GM19395 (cell line): ENCODE measurements at regions not wholly inside any gene's neighbourhood (a gene's known extent, or its start where the extent isn't known, plus 50 kb on each side); places are given as distances from the start of the nearest gene placed in this dataset.
"Not testable (repeated sequence)": the region's sequence is repeated elsewhere in the genome, so short reads cannot be mapped to it uniquely, and the experiment has no call there.

ENCODE experiments used
- ATAC-seq: cut with Tn5 transposase; IDR thresholded peaks from one replicate; pipeline ENCODE4 v1.9.1; 2021; ENCODE audit warnings: mild to moderate bottlenecking, moderate library complexity; ENCODE audit not compliant: unreplicated experiment

- ATAC-seq = no peak
Measured at GRCh38 chr10:86579883-86580520, 58.4 kb upstream of the WAPL start.

GRCh38 chr10:86580521-86580891 is 58.9 kb upstream of the WAPL start:
- no peak for ATAC-seq

- ATAC-seq = peak; percentile 66
Measured at GRCh38 chr10:86583983-86584382, 62.4 kb upstream of the WAPL start.

- ATAC-seq = peak; percentile 96
Measured at GRCh38 chr10:86585037-86585929, 63.7 kb upstream of the WAPL start.

- ATAC-seq = no peak
Measured at GRCh38 chr10:86586516-86586915, 64.9 kb upstream of the WAPL start.

GRCh38 chr10:86588781-86589180 is 65.6 kb upstream of the OPN4 start:
- not testable (repeated sequence) for ATAC-seq

GRCh38 chr10:86591436-86591835 is 62.9 kb upstream of the OPN4 start:
- ATAC-seq = no peak

- ATAC-seq = no peak
Measured at GRCh38 chr10:86592413-86592812, 61.9 kb upstream of the OPN4 start.

- no peak for ATAC-seq
Measured at GRCh38 chr10:86594535-86594934, 59.8 kb upstream of the OPN4 start.

- no peak for ATAC-seq
Measured at GRCh38 chr10:86595496-86595895, 58.9 kb upstream of the OPN4 start.

- no peak for ATAC-seq
Measured at GRCh38 chr10:86596266-86596665, 58.1 kb upstream of the OPN4 start.

- no peak for ATAC-seq
Measured at GRCh38 chr10:86597306-86597705, 57.0 kb upstream of the OPN4 start.

- ATAC-seq = no peak
Measured at GRCh38 chr10:86598151-86598550, 56.2 kb upstream of the OPN4 start.

- ATAC-seq = no peak
Measured at GRCh38 chr10:86599041-86599440, 55.3 kb upstream of the OPN4 start.

GRCh38 chr10:86599729-86600128 is 54.6 kb upstream of the OPN4 start:
- ATAC-seq = peak; percentile 88

GRCh38 chr10:86600296-86600695 is 54.1 kb upstream of the OPN4 start:
- ATAC-seq = no peak

GRCh38 chr10:86601956-86602602 is 52.3 kb upstream of the OPN4 start:
- no peak for ATAC-seq

- ATAC-seq = no peak
Measured at GRCh38 chr10:86603256-86603655, 51.1 kb upstream of the OPN4 start.
